ENCODE measurements at regions not wholly inside any gene's neighbourhood (a gene's known extent, or its start where the extent isn't known, plus 50 kb on each side); places are given as distances from the start of the nearest gene placed in this dataset.
"Not testable (repeated sequence)": the region's sequence is repeated elsewhere in the genome, so short reads cannot be mapped to it uniquely, and the experiment has no call there.

- not testable (repeated sequence) for H3K4me3 ChIP-seq (ENCODE audit: low read depth, low read length); DNase-seq (ENCODE audit: low read depth)
Observed at GRCh38 chr2:158866082-158866481, 71.0 kb downstream of the DAPL1 start.

- not testable (repeated sequence) for H3K4me3 ChIP-seq (ENCODE audit: low read depth, low read length); DNase-seq (ENCODE audit: low read depth)
Observed at GRCh38 chr2:158867531-158868191, 72.5 kb downstream of the DAPL1 start.

- not testable (repeated sequence) for H3K4me3 ChIP-seq (ENCODE audit: low read depth, low read length); DNase-seq (ENCODE audit: low read depth)
Observed at GRCh38 chr2:158868386-158868785, 73.3 kb downstream of the DAPL1 start.

GRCh38 chr2:158869122-158869521, 74.0 kb downstream of the DAPL1 start:
- not testable (repeated sequence) for DNase-seq (ENCODE audit: low read depth); H3K4me3 ChIP-seq (ENCODE audit: low read depth, low read length)

GRCh38 chr2:158869609-158870008, 74.5 kb downstream of the DAPL1 start:
- DNase-seq (ENCODE audit: low read depth); H3K4me3 ChIP-seq (ENCODE audit: low read depth, low read length): not testable (repeated sequence)

- DNase-seq (ENCODE audit: low read depth), result no peak
- no peak overlapping the region for H3K4me3 ChIP-seq (ENCODE audit: low read depth, low read length)
Observed at GRCh38 chr2:158878003-158878402, 82.9 kb downstream of the DAPL1 start.

- no peak overlapping the region for H3K4me3 ChIP-seq (ENCODE audit: low read depth, low read length)
- no peak for DNase-seq (ENCODE audit: low read depth)
Observed at GRCh38 chr2:158879229-158879903, 84.2 kb downstream of the DAPL1 start.

GRCh38 chr2:158882297-158882696, 86.1 kb upstream of the TANC1 start:
- DNase-seq (ENCODE audit: low read depth), result no peak
- no peak overlapping the region for H3K4me3 ChIP-seq (ENCODE audit: low read depth, low read length)

GRCh38 chr2:158884552-158884951, 83.9 kb upstream of the TANC1 start:
- H3K4me3 ChIP-seq (ENCODE audit: low read depth, low read length); DNase-seq (ENCODE audit: low read depth): not testable (repeated sequence)

GRCh38 chr2:158885018-158885678, 83.3 kb upstream of the TANC1 start:
- DNase-seq (ENCODE audit: low read depth); H3K4me3 ChIP-seq (ENCODE audit: low read depth, low read length): not testable (repeated sequence)

GRCh38 chr2:158885679-158886050, 82.8 kb upstream of the TANC1 start:
- not testable (repeated sequence) for H3K4me3 ChIP-seq (ENCODE audit: low read depth, low read length); DNase-seq (ENCODE audit: low read depth)

- DNase-seq (ENCODE audit: low read depth), result no peak
- H3K4me3 ChIP-seq (ENCODE audit: low read depth, low read length), result no peak overlapping the region
Observed at GRCh38 chr2:158889135-158889853, 79.1 kb upstream of the TANC1 start.

GRCh38 chr2:158890296-158890905, 78.0 kb upstream of the TANC1 start:
- DNase-seq (ENCODE audit: low read depth), result no peak

GRCh38 chr2:158893026-158893425, 75.4 kb upstream of the TANC1 start:
- no peak overlapping the region for H3K4me3 ChIP-seq (ENCODE audit: low read depth, low read length)
- DNase-seq (ENCODE audit: low read depth), result no peak

More at GRCh38 chr2:158890296-158890905, 78.0 kb upstream of the TANC1 start:
- H3K4me3 ChIP-seq (ENCODE audit: low read depth, low read length), result no peak overlapping the region

- no peak overlapping the region for H3K4me3 ChIP-seq (ENCODE audit: low read depth, low read length)
- no peak for DNase-seq (ENCODE audit: low read depth)
Observed at GRCh38 chr2:158893474-158893873, 75.0 kb upstream of the TANC1 start.

- DNase-seq (ENCODE audit: low read depth), result peak; percentile 14
Observed at GRCh38 chr2:158894078-158894477, 74.4 kb upstream of the TANC1 start.

GRCh38 chr2:158894572-158894971, 73.9 kb upstream of the TANC1 start:
- H3K4me3 ChIP-seq (ENCODE audit: low read depth, low read length), result no peak overlapping the region
- no peak for DNase-seq (ENCODE audit: low read depth)

More at GRCh38 chr2:158894078-158894477, 74.4 kb upstream of the TANC1 start:
- no peak overlapping the region for H3K4me3 ChIP-seq (ENCODE audit: low read depth, low read length)

GRCh38 chr2:158900345-158900744, 68.1 kb upstream of the TANC1 start:
- H3K4me3 ChIP-seq (ENCODE audit: low read depth, low read length), result no peak overlapping the region
- no peak for DNase-seq (ENCODE audit: low read depth)

- DNase-seq (ENCODE audit: low read depth), result no peak
- no peak overlapping the region for H3K4me3 ChIP-seq (ENCODE audit: low read depth, low read length)
Observed at GRCh38 chr2:158902005-158902398, 66.4 kb upstream of the TANC1 start.

All from skeletal muscle cell (primary cell).